ENCODE measurements at regions not wholly inside any gene's neighbourhood (a gene's known extent, or its start where the extent isn't known, plus 50 kb on each side); places are given as distances from the start of the nearest gene placed in this dataset.
"Not testable (repeated sequence)": the region's sequence is repeated elsewhere in the genome, so short reads cannot be mapped to it uniquely, and the experiment has no call there.

DNA sequence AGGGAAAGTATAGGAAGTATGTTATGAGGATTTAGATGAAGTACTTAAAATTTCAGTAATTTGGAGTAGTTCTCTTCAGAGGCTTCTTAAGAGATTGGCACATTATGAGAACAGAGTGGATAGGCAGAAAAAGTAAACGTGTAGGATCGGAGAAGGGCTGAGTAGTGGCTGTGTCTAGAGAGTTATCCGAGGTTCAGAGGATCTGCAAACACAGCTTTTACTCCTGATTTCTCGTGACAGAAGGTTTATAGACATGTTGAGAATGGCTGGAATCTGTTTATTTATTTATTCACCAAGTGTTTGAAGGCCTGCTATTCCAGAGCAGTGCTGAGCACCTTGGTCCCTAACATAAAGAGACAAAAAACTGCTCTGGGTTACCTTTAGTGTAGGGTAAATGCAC is 51.4 kb upstream of the NIPA1 start:
- not testable (repeated sequence) for TF ChIP-seq FOXA1 (IDR thresholded peaks at IDR 0.05); FOXM1 (IDR thresholded peaks at IDR 0.05; ENCODE audit: borderline replicate concordance); NFRKB (IDR thresholded peaks at IDR 0.05); SP1 (IDR thresholded peaks at IDR 0.05); PKNOX1 (IDR thresholded peaks at IDR 0.05); ELF4 (IDR thresholded peaks at IDR 0.05)

Measured in HEK293T (cell line).